Activated CD8-positive, alpha-beta T cell treated with anti-CD3 and anti-CD28 coated beads, Interleukin-2, amount 10 ng/mL, durations not matched to agents 7 days and 5 days (primary cell): ENCODE measurements at regions not wholly inside any gene's neighbourhood (a gene's known extent, or its start where the extent isn't known, plus 50 kb on each side); places are given as distances from the start of the nearest gene placed in this dataset.

Experiments used
- ATAC-seq: fragments of 150-1000 bp; cut with Tn5 transposase; one replicate; pipeline ENCODE4 v1.10.0; 2021; ENCODE audit warnings: moderate library complexity
- CTCF ChIA-PET: fragments of 350-600 bp; sonication (Branson Sonifier 250); formaldehyde crosslinking; loops from one replicate; lab custom pipeline; 2021; ENCODE audit warnings: antibody characterized with exemption; lab: Charles Lee
- POLR2A ChIA-PET: fragments of 350-600 bp; sonication (Branson Sonifier 250); formaldehyde crosslinking; loops from one replicate; lab custom pipeline; 2021; ENCODE audit warnings: antibody characterized with exemption; lab: Charles Lee
- DNase-seq: peaks from one replicate; pipeline ENCODE4 v3.0.0-alpha.2; 2020
- H3K27ac Mint-ChIP-seq: one replicate; pipeline ENCODE4 v1.8.0; 2021; ENCODE audit warnings: mild to moderate bottlenecking, mixed read lengths
- H3K27me3 Mint-ChIP-seq: one replicate; pipeline ENCODE4 v1.8.0; 2021; ENCODE audit warnings: low read depth, mixed read lengths
- H3K36me3 Mint-ChIP-seq: one replicate; pipeline ENCODE4 v1.8.0; 2021; ENCODE audit warnings: low read depth, mixed read lengths
- H3K4me1 Mint-ChIP-seq: one replicate; pipeline ENCODE4 v1.8.0; 2021; ENCODE audit warnings: low read depth, mixed read lengths
- H3K4me3 Mint-ChIP-seq: one replicate; pipeline ENCODE4 v1.8.0; 2021; ENCODE audit warnings: mild to moderate bottlenecking, mixed read lengths
- H3K9me3 Mint-ChIP-seq: one replicate; pipeline ENCODE4 v1.8.0; 2022; ENCODE audit warnings: mixed read lengths; ENCODE audit not compliant: insufficient read depth

GRCh38 chr5:5925191-5925590, 453.2 kb downstream of the MED10 start:
- ATAC-seq (no peak), DNase-seq (no peak)
- Mint-ChIP-seq H3K27me3 (no peaks in the 10 kb centered on the region), H3K36me3 (no peaks in the 10 kb centered on the region), H3K4me1 (no peaks in the 10 kb centered on the region), H3K4me3 (no peak overlapping the region), H3K27ac (no peak overlapping the region), H3K9me3 (no peaks in the 10 kb centered on the region)
- CTCF ChIA-PET: no interaction called here
- POLR2A ChIA-PET: no interaction called here

- Mint-ChIP-seq H3K27ac (no peak overlapping the region), H3K27me3 (no peaks in the 10 kb centered on the region), H3K4me3 (no peak overlapping the region), H3K36me3 (no peaks in the 10 kb centered on the region), H3K9me3 (no peaks in the 10 kb centered on the region), H3K4me1 (no peaks in the 10 kb centered on the region)
- ChIA-PET POLR2A (no interaction called here), CTCF (no interaction called here)
- DNase-seq (no peak), ATAC-seq (no peak)
Observed at GRCh38 chr5:5919411-5919810, 458.9 kb downstream of the MED10 start.

DNA sequence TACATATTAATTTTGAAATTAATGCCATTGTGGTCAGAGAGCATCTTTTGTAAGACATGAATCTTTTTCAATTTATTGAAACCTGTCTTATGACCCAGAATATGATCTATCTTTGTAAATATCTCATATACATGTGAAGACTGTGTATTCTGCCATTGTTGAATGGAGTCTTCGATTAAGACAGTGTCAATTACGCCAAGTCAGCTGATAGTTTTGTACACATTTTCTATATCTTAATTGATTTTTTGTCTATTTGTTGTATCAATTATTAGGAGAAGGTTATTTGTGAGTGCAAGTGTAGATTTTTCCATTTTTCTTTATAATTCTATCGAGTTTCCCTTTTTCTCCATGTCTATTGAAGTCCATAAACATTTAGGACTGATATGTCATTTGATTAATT, 471.6 kb downstream of the MED10 start:
- POLR2A ChIA-PET: no interaction called here
- CTCF ChIA-PET: no interaction called here
- H3K27ac Mint-ChIP-seq: no peak overlapping the region
- no peaks in the 10 kb centered on the region for H3K27me3 Mint-ChIP-seq
- H3K9me3 Mint-ChIP-seq: no peaks in the 10 kb centered on the region
- ATAC-seq (no peak), DNase-seq (no peak)
- no peak overlapping the region for H3K4me3 Mint-ChIP-seq
- H3K36me3 Mint-ChIP-seq: no peaks in the 10 kb centered on the region
- H3K4me1 Mint-ChIP-seq: no peaks in the 10 kb centered on the region

- H3K27ac Mint-ChIP-seq: no peak overlapping the region
- H3K27me3 Mint-ChIP-seq: no peaks in the 10 kb centered on the region
- H3K36me3 Mint-ChIP-seq: no peaks in the 10 kb centered on the region
Observed at GRCh38 chr5:5905186-5905585, 473.2 kb downstream of the MED10 start.

DNA sequence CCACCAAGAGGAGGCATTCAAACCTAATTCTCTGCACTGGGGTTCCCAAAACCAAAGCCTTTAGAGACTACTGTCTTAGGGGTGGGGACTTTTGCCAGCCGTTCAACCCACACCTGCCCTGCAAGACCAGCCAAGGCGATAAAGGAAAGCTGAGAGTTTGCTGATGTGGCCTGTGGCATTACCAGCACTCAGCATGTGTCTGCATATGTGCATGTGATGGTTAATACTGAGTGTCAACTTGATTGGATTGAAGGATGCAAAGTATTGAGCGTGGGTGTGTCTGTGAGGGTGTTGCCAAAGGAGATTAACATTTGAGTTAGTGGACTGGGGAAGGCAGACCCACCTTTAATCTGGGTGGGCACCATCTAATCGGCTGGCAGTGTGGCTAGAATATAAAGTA, 474.2 kb downstream of the MED10 start:
- no peaks in the 10 kb centered on the region for H3K27me3 Mint-ChIP-seq
- H3K27ac Mint-ChIP-seq: no peak overlapping the region
- ATAC-seq (no peak), DNase-seq (no peak)
- H3K4me3 Mint-ChIP-seq: no peak overlapping the region
- no peaks in the 10 kb centered on the region for H3K36me3 Mint-ChIP-seq
- ChIA-PET POLR2A (no interaction called here), CTCF (no interaction called here)
- no peaks in the 10 kb centered on the region for H3K9me3 Mint-ChIP-seq
- no peaks in the 10 kb centered on the region for H3K4me1 Mint-ChIP-seq

More at GRCh38 chr5:5905186-5905585, 473.2 kb downstream of the MED10 start:
- H3K9me3 Mint-ChIP-seq: no peaks in the 10 kb centered on the region
- ATAC-seq (no peak), DNase-seq (no peak)
- no peaks in the 10 kb centered on the region for H3K4me1 Mint-ChIP-seq
- ChIA-PET CTCF (no interaction called here), POLR2A (no interaction called here)
- no peak overlapping the region for H3K4me3 Mint-ChIP-seq

DNA sequence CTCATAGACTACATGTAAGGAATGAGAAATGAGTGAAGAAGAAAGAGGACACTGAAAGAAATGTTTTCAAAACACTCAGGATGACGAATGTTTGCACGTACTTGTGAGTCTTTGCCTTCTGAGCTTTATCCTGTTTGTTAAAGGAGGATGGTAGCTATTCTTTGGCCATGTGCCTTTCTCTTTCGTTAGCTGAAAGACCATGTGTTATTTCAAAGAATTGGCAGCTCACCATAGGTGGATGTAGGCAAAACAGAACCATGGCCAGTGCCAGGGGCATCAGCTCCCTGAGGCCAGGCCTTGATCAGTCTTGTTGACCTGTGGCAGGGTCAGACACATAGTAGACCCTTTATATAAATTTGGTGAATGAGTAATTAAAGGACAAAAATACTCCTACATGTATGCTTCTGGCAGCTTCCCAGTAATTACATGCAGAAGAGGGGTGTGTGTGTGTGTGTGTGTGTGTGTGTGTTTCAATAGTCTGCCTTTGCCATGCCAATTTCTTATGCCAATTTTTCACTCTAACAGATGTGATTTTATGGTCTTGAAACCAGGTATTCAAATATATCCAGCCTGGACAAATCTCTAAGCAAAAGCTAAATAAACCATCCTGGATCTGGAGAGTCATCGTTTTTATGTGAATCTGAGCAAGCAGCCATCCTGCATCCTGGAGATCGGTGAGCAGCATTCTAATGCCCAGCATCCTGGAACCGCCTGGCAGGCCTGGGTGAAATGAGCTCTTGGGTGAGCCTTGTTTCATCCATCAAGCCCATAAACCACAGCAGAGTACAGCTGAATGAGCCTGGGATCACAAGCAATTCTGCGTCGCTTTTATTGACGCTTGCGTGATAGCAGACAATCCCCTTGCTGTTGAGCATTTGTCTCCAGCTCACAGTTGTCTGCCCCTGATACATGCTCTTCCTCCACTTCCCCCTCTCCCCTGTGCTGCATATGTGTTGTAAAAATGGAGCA, 475.4 kb downstream of the MED10 start:
- no peaks in the 10 kb centered on the region for H3K9me3 Mint-ChIP-seq
- POLR2A ChIA-PET: no interaction called here
- CTCF ChIA-PET: no interaction called here

GRCh38 chr5:5900350-5900749, 477.9 kb downstream of the ICE1 start:
- no peak for DNase-seq
- Mint-ChIP-seq H3K36me3 (no peaks in the 10 kb centered on the region), H3K4me3 (no peak overlapping the region), H3K27me3 (no peaks in the 10 kb centered on the region), H3K9me3 (no peaks in the 10 kb centered on the region), H3K27ac (no peak overlapping the region), H3K4me1 (no peaks in the 10 kb centered on the region)
- ChIA-PET POLR2A (no interaction called here), CTCF (no interaction called here)
- no peak for ATAC-seq

More for the DNA sequence above, 475.4 kb downstream of the MED10 start:
- Mint-ChIP-seq H3K36me3 (no peaks in the 10 kb centered on the region), H3K4me1 (no peaks in the 10 kb centered on the region), H3K4me3 (no peak overlapping the region), H3K27ac (no peak overlapping the region), H3K27me3 (no peaks in the 10 kb centered on the region)
- no peak for DNase-seq
- ATAC-seq: no peak

DNA sequence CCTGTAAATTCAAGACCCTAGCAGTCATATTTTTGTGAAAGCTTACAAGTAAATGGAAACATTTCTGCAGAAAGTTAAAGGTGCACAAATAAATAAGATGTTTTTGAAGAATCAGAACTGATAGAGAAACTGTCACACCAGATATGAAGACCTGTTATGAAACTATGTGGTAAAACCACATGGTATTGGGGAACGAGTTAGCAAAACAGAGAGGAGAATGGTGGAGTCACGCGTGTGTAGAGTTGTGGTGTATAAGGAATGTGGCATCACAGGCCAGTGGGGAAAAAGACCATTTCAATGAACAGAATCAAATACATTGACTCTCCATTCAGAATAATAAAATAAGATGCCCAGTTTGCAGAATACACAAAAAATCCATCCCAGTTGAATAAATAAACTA, 477.2 kb downstream of the ICE1 start:
- Mint-ChIP-seq H3K27ac (no peak overlapping the region), H3K27me3 (no peaks in the 10 kb centered on the region), H3K36me3 (no peaks in the 10 kb centered on the region), H3K4me1 (no peaks in the 10 kb centered on the region), H3K4me3 (no peak overlapping the region), H3K9me3 (no peaks in the 10 kb centered on the region)
- CTCF ChIA-PET: no interaction called here
- ATAC-seq (no peak), DNase-seq (no peak)
- POLR2A ChIA-PET: no interaction called here

DNA sequence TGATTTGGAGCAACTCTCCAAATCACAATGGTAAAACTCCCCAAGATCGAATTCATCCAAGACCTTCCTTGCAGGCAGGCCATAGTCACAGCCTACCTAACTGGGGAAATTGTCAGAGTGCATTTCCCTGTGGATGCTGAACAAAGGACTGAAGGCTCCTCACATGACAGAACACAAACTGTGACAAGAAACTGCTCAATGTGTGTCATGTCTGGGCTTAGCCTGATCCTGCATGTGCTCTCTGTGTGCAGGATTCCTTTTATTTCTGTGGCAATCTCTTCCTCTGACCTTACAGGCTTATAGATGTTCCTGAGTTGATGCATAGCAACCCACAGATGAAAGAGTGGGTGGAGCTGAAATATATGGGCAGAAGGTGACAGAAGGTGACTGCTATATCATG, 465.8 kb downstream of the ICE1 start:
- Mint-ChIP-seq H3K4me3 (no peak overlapping the region), H3K27me3 (peaks cover 2% of the 10 kb centered on the region), H3K27ac (no peak overlapping the region), H3K36me3 (no peaks in the 10 kb centered on the region), H3K9me3 (no peaks in the 10 kb centered on the region), H3K4me1 (no peaks in the 10 kb centered on the region)
- ATAC-seq (no peak), DNase-seq (no peak)
- ChIA-PET POLR2A (no interaction called here), CTCF (interaction anchor here (1.5 kb wide), 1 partner anchor 391 kb away, joined by 6 read pairs; no protein-coding TSS in a partner anchor)

GRCh38 chr5:5887833-5888232, 465.4 kb downstream of the ICE1 start:
- H3K9me3 Mint-ChIP-seq: no peaks in the 10 kb centered on the region
- H3K27me3 Mint-ChIP-seq: peaks cover 2% of the 10 kb centered on the region
- no peaks in the 10 kb centered on the region for H3K36me3 Mint-ChIP-seq
- ChIA-PET CTCF (interaction anchor here (1.5 kb wide), 1 partner anchor 391 kb away, joined by 6 read pairs; no protein-coding TSS in a partner anchor), POLR2A (no interaction called here)
- DNase-seq (no peak), ATAC-seq (no peak)
- H3K4me1 Mint-ChIP-seq: no peaks in the 10 kb centered on the region
- no peak overlapping the region for H3K27ac Mint-ChIP-seq
- no peak overlapping the region for H3K4me3 Mint-ChIP-seq

GRCh38 chr5:5886812-5887486, 464.5 kb downstream of the ICE1 start:
- no peaks in the 10 kb centered on the region for H3K9me3 Mint-ChIP-seq
- H3K27ac Mint-ChIP-seq: no peak overlapping the region
- DNase-seq (peak; percentile 63), ATAC-seq (peak; percentile 97)
- ChIA-PET POLR2A (no interaction called here), CTCF (interaction anchor here (1.5 kb wide), 1 partner anchor 390 kb away, joined by 6 read pairs; no protein-coding TSS in a partner anchor)
- H3K36me3 Mint-ChIP-seq: no peaks in the 10 kb centered on the region
- peaks cover 2% of the 10 kb centered on the region for H3K27me3 Mint-ChIP-seq
- H3K4me3 Mint-ChIP-seq: no peak overlapping the region
- H3K4me1 Mint-ChIP-seq: no peaks in the 10 kb centered on the region

DNA sequence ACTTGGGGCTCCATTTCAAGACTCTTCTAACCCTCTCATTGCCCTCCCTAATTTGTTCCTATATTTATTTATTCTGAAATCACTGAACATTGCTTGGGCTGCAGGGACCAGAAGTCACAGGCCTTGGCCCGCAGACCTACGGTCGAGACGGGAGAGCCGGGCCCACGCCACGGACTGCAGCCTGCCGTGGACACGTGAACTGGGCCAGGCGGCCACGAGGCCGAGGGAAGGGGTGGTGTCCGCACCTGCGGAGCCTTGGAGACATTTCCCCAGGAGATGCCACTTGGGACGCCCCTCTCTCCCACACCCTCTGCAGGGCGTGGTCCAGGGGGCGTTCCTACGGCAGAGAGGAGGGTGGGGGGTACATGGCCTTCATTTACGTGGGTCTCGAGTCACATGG, 463.9 kb downstream of the ICE1 start:
- ChIA-PET CTCF (no interaction called here), POLR2A (no interaction called here)
- no peak for DNase-seq
- H3K36me3 Mint-ChIP-seq: no peaks in the 10 kb centered on the region
- H3K4me1 Mint-ChIP-seq: no peaks in the 10 kb centered on the region
- no peaks in the 10 kb centered on the region for H3K9me3 Mint-ChIP-seq
- H3K4me3 Mint-ChIP-seq: no peak overlapping the region
- H3K27me3 Mint-ChIP-seq: peaks cover 2% of the 10 kb centered on the region
- H3K27ac Mint-ChIP-seq: no peak overlapping the region
- ATAC-seq: no peak
